ENCODE measurements at regions not wholly inside any gene's neighbourhood (a gene's known extent, or its start where the extent isn't known, plus 50 kb on each side); places are given as distances from the start of the nearest gene placed in this dataset.

- TF ChIP-seq RNF219 (CRISPR knock-in tag; IDR thresholded peaks at IDR 0.05) (no peak), IRF2 (CRISPR knock-in tag; IDR thresholded peaks at IDR 0.05) (no peak), ZBTB12 (CRISPR knock-in tag; IDR thresholded peaks at IDR 0.05) (no peak), ETS2 (tag; IDR thresholded peaks at IDR 0.05; ENCODE audit: borderline replicate concordance, poor library complexity, severe bottlenecking) (no peak)
These were observed 292.9 kb downstream of the USP46 start (continued) for GRCh38 chr4:52366191-52366590.

- H4K20me1 ChIP-seq (replicated peaks; ENCODE audit: control insufficient read depth, insufficient read depth, low read length) = no peaks in the 10 kb centered on the region; the same call in 1 of the 2 replicates
- no TSS peak for BruUV-seq (replicated peaks)
- DNase-seq (ENCODE audit: extremely low read depth in 1 of 4, low spot score in 3 of 4) (no peak), ATAC-seq (no peak), FAIRE-seq (no peak)
- intact Hi-C loops (cut with micrococcal nuclease) = no loop called here
- 1% methylated on average over 4 of the region's 4 CpGs for whole genome bisulfite sequencing (ENCODE audit: insufficient coverage, low coverage, missing lambda C conversion rate)
- H3K4me2 ChIP-seq (ENCODE audit: insufficient read depth, low read length) = no peak overlapping the region
- CTCF ChIA-PET (ENCODE audit: low intra/inter-chr PET ratio) = no interaction called here
- TF ChIP-seq TCFL5 (CRISPR knock-in tag; conservative IDR thresholded peaks at IDR 0.05) (no peak), GABPB2 (CRISPR knock-in tag; conservative IDR thresholded peaks at IDR 0.05) (no peak), POLR2A (conservative IDR thresholded peaks at IDR 0.05) (no peak), ZNF512 (tag; IDR thresholded peaks at IDR 0.05) (no peak), ZNF398 (CRISPR knock-in tag; IDR thresholded peaks at IDR 0.05) (no peak), ZNF668 (CRISPR knock-in tag; IDR thresholded peaks at IDR 0.05) (no peak), PCBP2 (IDR thresholded peaks at IDR 0.05; ENCODE audit: low read depth, low read length, poor library complexity, severe bottlenecking) (no peak)
- no peaks in the 10 kb centered on the region; a peak in 1 of 5 replicates for H3K27me3 ChIP-seq (ENCODE audit: control insufficient read depth in 2 of 2, insufficient read depth in 2 of 2, low read length in 2 of 2)
- in situ Hi-C loops (cut with MboI) = no loop called here
- no peaks in the 10 kb centered on the region for H3K9me1 ChIP-seq (ENCODE audit: control insufficient read depth, insufficient read depth, low read length)
- H2AFZ ChIP-seq (ENCODE audit: low read depth, low read length) = no peak overlapping the region
- no peaks in the 10 kb centered on the region for H3K79me2 ChIP-seq (ENCODE audit: control insufficient read depth, insufficient read depth, low read length)
- H3K4me1 ChIP-seq (replicated peaks in 1 of 2; ENCODE audit: control insufficient read depth in 2 of 2, insufficient read depth in 2 of 2, low read length in 2 of 2) = no peaks in the 10 kb centered on the region
- no peak overlapping the region for H3K27ac ChIP-seq (ENCODE audit: extremely low read depth, low read depth, low read length)
- no peaks in the 10 kb centered on the region for H3K36me3 ChIP-seq (ENCODE audit: control insufficient read depth, insufficient read depth, low read length)
- H3K9ac ChIP-seq (ENCODE audit: insufficient read depth in 1 of 2, low read depth in 2 of 2, low read length in 2 of 2) = no peak overlapping the region
- H3K4me3 ChIP-seq = no peak overlapping the region
- POLR2A ChIA-PET = no interaction called here
- no peaks in the 10 kb centered on the region for H3K9me3 ChIP-seq (replicated peaks; ENCODE audit: control insufficient read depth, insufficient read depth, low read depth, low read length)
These were observed 292.5 kb downstream of the USP46 start for GRCh38 chr4:52366621-52367020.
